NCI-H510A treated with DMSO at 0.1 percent for 48 hours (cell line): ENCODE measurements at regions not wholly inside any gene's neighbourhood (a gene's known extent, or its start where the extent isn't known, plus 50 kb on each side); places are given as distances from the start of the nearest gene placed in this dataset.
"Not testable (repeated sequence)": the region's sequence is repeated elsewhere in the genome, so short reads cannot be mapped to it uniquely, and the experiment has no call there.

Experiments used
- DNase-seq: peaks from one replicate; lab custom pipeline; 2025; lab: John Stamatoyannopoulos, UW

GRCh38 chr2:84373391-84373790, 85.7 kb downstream of the SUCLG1 start:
- DNase-seq, result no peak

GRCh38 chr2:84362541-84362940, 96.5 kb downstream of the SUCLG1 start:
- DNase-seq, result no peak

- no peak for DNase-seq
These were observed 121.0 kb downstream of the SUCLG1 start for GRCh38 chr2:84338069-84338468.

- DNase-seq, result no peak
These were observed 131.3 kb downstream of the SUCLG1 start for GRCh38 chr2:84327645-84328249.

DNA sequence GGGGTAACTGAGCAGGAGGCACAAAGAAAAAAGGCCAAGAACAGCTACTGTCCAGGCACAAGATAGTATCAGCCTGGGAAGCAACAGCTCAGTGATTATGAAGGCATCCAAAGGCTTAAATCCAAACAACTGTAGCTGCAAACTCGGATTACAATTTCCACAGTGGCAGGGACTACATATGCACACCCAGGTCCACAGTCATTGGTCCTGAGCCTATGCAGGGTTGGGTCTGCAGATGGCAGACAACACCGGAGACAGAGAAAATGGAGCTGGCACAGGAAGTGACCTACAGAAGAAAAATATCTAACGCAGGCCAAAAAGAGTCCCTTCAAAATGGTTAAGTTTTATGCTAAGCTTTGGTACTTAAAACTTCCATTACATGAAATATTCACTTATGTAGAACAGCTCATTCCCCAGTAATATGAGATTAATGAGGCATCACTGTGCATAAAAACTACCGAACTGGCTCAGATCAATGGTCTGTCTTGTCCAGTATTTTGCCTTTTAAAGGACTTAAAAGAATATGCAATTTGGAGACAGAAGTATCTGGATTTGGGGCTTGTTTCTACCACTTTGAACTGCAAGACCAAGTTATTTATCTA, 132.1 kb downstream of the SUCLG1 start:
- DNase-seq, result no peak

DNA sequence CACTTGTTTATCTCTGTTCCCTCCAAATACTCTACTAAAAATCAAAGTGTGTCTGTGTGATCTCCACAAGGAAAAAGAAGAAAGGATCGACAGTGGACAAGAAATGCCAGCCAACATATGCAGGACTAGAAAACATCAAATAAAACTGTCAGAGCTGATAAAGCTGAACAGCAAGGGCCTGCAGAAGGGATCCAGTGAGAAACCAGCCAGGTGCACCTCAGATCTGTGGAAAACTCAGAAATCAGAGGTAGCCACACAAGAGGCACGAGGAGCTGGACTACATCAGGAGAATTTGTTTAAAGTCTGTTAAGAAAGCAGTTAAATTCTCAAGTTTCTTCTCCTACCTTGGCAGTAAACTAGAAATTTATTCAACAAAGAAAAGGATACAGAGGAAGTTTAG, 135.2 kb downstream of the SUCLG1 start:
- DNase-seq, result no peak

GRCh38 chr2:84320940-84321339, 138.1 kb downstream of the SUCLG1 start:
- no peak for DNase-seq

- no peak for DNase-seq
These were observed 139.5 kb downstream of the SUCLG1 start for GRCh38 chr2:84319581-84319980.

DNA sequence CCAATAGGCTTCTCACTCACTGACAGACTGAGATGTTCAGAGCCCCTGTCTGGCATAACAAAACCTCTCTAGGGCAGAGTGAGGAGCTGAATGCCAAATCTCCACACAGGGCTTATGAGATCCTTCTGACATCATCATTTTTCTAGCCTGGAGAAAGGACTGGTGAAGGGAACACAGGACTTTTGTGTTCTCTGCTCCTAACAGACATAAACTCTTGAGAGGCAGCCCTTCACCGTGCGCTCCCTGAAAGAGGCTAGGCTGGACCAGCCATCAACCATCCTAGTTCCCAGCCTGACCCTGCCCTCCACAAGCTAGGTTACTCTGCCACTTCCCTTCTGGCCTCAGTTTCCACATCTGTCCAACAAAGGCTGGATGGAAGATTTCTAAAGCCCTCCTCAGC, 141.9 kb downstream of the SUCLG1 start:
- DNase-seq, result no peak

GRCh38 chr2:84314901-84315330, 144.2 kb downstream of the SUCLG1 start:
- peak; percentile 88 for DNase-seq

DNA sequence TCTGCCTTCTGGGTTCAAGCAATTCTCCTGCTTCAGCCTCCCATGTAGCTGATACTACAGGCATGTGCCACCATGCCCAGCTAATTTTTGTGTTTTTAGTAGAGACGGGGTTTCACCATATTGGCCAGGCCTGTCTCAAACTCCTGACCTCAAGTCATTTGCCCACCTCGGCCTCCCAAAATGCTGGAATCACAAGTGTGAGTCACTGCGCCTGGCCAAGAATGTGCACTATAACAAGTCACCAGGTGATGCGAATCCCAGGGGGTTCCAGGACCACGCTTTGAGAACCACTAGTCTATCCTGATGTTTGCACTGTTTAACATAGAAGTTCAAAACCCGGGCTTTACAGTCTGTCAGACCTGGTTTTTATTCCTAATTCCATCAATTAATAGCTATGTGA, 144.8 kb downstream of the SUCLG1 start:
- no peak for DNase-seq

DNA sequence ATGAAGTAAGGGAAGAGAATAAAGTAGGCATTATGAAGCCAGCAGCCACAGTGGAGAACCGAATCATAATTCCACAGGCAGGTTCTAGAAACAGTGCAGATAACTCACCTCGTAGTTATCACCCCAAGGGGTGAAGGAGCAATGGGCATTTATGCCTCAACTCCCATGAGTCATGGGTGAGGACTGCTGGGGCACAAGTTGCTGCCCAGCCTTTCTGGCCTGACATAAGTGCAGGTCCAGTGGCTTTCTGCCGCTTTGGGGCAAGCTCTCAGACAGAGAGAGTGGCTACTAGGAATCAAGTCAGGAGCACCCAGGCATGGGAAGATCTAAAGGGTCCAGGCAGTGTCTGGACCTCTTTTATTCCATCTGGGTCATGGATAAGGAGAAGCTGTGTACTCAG, 149.8 kb downstream of the SUCLG1 start:
- DNase-seq, result no peak

- no peak for DNase-seq
These were observed 152.7 kb downstream of the SUCLG1 start for GRCh38 chr2:84306361-84306760.

DNA sequence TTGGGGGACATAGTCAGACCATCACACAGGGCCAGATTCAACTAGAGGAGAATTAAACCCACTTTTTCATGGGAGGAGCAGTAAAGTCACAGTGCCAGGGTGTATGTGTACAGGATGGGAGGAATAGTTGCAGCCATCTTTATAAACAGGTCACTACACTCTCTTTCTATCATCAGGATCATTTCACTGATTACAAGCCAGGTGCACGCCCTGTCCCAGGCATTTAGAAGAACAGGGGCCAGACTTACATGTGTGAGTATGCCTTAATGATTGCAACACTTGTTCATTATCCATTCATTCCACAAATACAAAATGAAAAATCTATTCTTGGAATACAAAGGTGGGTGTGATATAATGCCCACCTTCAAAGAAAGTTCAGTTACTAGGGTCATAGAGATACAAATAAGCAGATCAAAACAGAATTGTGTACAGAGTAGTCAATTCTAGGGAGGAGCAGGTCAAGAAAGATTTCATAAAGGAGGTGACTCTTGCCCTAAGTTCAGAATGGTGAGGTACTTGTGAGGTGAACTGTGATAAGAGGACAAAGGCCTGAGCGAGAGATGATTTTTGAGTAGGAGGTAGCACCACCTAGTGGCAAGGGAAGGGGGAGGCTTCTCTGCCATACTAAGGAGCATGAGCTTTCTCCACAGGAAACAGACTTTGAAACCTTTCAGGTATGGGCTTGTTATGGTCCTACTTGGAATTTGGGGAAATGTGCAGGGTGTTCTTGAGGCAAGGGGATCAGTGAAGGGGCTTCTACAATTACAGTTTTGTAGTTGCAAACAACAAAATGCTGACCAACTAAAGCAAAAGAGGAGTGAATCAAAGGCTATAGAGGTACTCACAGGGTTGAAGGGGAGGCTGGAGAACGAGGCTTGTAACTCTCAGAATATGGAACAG, 156.3 kb downstream of the SUCLG1 start:
- peak; percentile 61 for DNase-seq

GRCh38 chr2:84301717-84302116, 157.4 kb downstream of the SUCLG1 start:
- no peak for DNase-seq

DNA sequence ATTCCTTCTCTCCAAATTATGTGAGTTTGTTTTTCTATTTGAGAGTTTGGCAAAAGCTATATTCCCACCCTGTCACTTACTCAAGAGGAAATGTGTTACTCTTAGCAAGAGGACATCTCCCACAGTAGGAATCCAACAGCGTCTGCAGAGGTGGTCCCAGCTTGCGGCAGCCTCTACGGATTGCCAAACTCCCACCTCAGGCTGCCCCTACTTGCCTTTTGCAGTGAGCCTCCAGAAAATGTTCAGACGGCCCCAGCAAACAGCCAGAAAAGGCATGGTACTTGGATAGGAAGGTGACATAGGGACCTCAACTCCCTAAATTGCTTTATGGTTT, 158.4 kb downstream of the SUCLG1 start:
- no peak for DNase-seq

DNA sequence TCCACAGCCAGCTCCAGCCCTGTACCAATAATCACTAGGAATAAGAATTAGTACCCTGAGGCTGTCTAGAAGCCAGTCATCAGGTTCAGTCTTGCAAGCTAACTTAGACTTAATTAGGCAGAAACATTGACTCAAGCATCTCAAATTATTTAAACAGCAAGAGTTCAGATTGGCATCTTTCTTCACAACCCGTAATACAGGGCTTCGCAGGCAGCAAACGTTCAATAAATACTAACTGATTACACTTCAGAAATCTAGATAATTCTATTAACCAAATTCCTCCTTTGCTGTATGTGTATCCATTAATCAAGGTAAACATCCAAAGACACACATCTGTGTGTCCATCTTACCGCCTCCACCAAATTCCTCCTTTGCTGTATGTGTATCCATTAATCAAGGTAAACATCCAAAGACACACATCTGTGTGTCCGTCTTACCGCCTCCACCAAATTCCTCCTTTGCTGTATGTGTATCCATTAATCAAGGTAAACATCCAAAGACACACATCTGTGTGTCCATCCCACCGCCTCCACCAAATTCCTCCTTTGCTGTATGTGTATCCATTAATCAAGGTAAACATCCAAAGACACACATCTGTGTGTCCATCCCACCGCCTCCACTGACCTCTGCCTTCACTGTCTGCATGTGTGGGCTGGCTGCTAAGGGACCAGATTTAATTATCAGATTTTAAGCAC, 158.9 kb downstream of the SUCLG1 start:
- DNase-seq, result not testable (repeated sequence)

DNA sequence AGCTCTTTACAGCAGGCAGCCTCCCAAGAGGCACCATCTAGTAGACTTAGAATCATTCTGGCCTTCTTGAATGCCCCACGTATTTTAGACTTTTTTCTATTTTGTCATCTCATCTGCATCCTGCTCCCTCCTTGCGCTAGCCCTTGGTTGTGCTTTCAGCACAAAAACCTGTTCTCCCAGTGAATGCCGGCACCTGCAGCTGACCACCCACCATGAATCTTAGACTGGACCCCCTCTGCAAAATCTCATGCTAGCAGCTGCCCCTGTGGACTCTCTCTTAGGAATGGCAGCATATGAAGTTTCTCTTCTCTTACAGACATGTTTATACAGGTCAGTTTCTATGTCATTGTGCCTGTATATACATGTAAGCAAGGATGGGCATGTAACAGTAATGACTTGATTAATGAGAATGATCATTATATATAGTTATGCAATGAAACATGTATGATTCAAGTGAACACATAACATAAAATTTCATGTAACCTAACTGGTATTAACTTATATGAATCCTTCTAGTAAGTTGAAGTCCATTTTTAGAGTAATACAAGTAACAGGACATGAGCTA, 159.8 kb downstream of the SUCLG1 start:
- DNase-seq, result no peak

GRCh38 chr2:84297155-84297554, 161.9 kb downstream of the SUCLG1 start:
- DNase-seq, result no peak

DNA sequence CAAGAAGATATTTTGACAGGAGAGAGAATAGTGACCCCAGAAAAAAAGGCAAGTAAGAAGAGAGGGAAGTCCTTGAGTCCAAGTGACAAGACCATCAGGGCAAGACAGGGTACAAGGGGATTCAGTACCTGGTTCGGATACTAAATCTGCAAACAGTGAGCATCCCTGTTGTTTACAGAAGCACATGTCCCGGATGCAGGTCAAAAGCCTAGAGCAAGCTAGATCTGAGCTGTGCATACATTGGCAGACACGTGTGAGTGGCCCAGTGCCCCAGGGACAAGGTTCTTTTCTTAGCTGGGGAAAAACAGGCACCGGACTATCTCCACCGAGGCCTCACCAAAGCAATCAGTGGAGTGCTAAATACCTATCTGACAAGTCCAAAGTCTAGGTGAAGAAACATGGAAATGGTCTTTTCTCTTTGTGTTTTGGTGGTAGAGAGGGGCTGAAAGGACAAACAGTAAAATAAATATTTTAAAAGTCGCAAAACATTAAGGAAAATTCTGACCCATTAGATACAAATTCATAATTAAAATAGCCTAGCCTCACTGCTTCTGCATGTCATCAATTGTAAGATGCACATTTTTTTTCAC, 165.2 kb downstream of the SUCLG1 start:
- DNase-seq, result no peak

DNA sequence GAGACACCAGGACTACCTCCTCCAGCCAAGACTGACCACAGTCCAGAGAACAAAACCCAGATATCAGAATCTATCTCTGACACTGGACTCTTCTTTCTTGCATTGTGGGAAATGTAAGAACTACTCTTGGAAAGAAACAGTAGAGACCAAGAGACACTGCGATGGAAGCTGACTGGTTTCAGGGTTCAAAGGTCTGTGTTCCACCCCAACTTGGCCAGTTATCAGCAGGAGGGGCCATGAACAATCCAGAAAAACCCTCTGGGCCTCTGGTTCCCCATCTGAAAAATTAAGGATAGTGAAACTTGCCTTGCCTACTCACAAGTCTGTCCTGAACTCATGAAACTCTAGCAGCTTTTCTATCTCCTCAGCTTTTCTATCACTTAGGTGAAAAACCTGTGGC, 166.5 kb downstream of the SUCLG1 start:
- DNase-seq, result no peak

DNA sequence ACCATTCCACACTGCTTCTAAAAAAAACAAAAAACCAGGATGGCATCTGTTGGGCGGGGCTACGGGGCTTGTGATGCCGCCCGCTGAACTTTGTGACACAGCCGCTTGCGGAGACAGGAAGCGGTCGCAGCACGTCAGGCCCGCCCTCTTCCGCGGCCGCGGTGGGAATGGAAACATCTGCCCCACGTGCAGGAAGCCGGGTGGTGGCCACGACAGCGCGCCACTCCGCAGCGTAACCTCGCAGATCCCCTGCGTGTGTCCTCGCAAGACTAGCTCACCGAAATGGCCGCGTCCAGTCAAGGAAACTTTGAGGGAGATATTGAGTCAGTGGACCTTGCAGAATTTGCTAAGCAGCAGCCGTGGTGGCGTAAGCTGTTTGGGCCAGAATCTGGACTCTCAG, 168.5 kb downstream of the SUCLG1 start:
- DNase-seq, result no peak
